ENCODE measurements at regions not wholly inside any gene's neighbourhood (a gene's known extent, or its start where the extent isn't known, plus 50 kb on each side); places are given as distances from the start of the nearest gene placed in this dataset.

DNA sequence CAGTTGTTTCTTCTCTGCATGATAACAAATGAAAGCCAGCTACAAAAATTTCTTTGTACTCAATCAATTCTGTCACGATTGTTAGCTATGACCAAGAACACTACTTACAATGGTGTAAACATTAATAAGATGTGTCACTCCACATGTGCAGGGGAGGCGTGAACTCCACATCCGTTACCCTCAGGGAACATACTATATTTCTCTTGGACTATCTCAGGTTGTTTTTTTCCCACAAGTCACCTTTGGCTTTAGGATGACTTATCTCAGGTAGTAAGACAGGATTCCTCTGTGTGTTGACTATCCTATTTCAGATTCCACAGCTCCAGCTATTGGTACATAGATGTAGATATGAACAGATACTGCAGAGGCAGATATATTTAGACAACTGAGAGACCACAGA, 423.3 kb upstream of the GRM7 start:
- H3K36me3 ChIP-seq (ENCODE audit: insufficient read depth, low read length), result no peaks in the 10 kb centered on the region
- POLR2A ChIA-PET, result no interaction called here
- H3K4me2 ChIP-seq (ENCODE audit: low read length), result no peak overlapping the region
- H3K9me3 ChIP-seq (ENCODE audit: low read length), result no peaks in the 10 kb centered on the region
- H3K4me3 ChIP-seq (ENCODE audit: low read depth, low read length, poor library complexity, severe bottlenecking), result no peak overlapping the region
- CTCF ChIA-PET (ENCODE audit: unreplicated experiment), result no interaction called here
- H3K79me2 ChIP-seq (ENCODE audit: insufficient read depth, low read depth, low read length), result no peaks in the 10 kb centered on the region
- no peak overlapping the region for H2AFZ ChIP-seq (ENCODE audit: low read length)
- H3K4me1 ChIP-seq (ENCODE audit: insufficient read depth, low read length, poor library complexity, severe bottlenecking), result no peaks in the 10 kb centered on the region
- H4K20me1 ChIP-seq (ENCODE audit: insufficient read depth, low read length), result no peaks in the 10 kb centered on the region
- TF ChIP-seq, protein P1, sequence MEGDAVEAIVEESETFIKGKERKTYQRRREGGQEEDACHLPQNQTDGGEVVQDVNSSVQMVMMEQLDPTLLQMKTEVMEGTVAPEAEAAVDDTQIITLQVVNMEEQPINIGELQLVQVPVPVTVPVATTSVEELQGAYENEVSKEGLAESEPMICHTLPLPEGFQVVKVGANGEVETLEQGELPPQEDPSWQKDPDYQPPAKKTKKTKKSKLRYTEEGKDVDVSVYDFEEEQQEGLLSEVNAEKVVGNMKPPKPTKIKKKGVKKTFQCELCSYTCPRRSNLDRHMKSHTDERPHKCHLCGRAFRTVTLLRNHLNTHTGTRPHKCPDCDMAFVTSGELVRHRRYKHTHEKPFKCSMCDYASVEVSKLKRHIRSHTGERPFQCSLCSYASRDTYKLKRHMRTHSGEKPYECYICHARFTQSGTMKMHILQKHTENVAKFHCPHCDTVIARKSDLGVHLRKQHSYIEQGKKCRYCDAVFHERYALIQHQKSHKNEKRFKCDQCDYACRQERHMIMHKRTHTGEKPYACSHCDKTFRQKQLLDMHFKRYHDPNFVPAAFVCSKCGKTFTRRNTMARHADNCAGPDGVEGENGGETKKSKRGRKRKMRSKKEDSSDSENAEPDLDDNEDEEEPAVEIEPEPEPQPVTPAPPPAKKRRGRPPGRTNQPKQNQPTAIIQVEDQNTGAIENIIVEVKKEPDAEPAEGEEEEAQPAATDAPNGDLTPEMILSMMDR (conservative IDR thresholded peaks at IDR 0.05; ENCODE audit: low read length), result no peak
- TF ChIP-seq EZH2phosphoT487 (IDR thresholded peaks at IDR 0.05; ENCODE audit: borderline replicate concordance, low read depth, low read length), result no peak
- no TSS peak for BruUV-seq (replicated peaks)
- intact Hi-C loops (cut with micrococcal nuclease; ENCODE audit: unreplicated experiment), result no loop called here
- H3K9me2 ChIP-seq (ENCODE audit: insufficient read depth, low read length), result no peaks in the 10 kb centered on the region
- no peak overlapping the region for H3K27ac ChIP-seq (ENCODE audit: low read depth, low read length, poor library complexity, severe bottlenecking)
- no peak for DNase-seq (ENCODE audit: low spot score)

DNA sequence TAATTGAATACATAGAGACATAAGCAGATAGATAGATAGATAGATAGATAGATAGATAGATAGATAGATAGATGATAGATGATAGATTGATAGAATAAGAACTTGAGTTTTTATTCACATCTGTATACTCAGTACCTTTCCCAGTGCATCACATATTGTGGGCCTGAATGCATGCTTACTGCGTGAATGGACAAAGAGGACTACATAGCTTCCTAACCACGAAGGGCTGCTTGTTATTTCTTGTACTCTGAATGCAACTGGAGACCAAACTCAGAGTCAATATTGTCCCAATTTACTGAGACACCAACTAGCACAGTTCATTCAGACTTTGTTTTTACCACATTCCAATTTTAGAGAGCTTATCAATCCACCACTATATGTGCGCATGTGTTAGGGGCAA, 422.9 kb upstream of the GRM7 start:
- no peak overlapping the region for H3K4me3 ChIP-seq (ENCODE audit: low read depth, low read length, poor library complexity, severe bottlenecking)
- no peak for DNase-seq (ENCODE audit: low spot score)
- no peaks in the 10 kb centered on the region for H3K4me1 ChIP-seq (ENCODE audit: insufficient read depth, low read length, poor library complexity, severe bottlenecking)
- H4K20me1 ChIP-seq (ENCODE audit: insufficient read depth, low read length), result no peaks in the 10 kb centered on the region
- no peaks in the 10 kb centered on the region for H3K9me3 ChIP-seq (ENCODE audit: low read length)
- intact Hi-C loops (cut with micrococcal nuclease; ENCODE audit: unreplicated experiment), result no loop called here
- no peak overlapping the region for H3K4me2 ChIP-seq (ENCODE audit: low read length)
- no peaks in the 10 kb centered on the region for H3K9me2 ChIP-seq (ENCODE audit: insufficient read depth, low read length)
- no peaks in the 10 kb centered on the region for H3K36me3 ChIP-seq (ENCODE audit: insufficient read depth, low read length)
- H2AFZ ChIP-seq (ENCODE audit: low read length), result no peak overlapping the region
- CTCF ChIA-PET (ENCODE audit: unreplicated experiment), result no interaction called here
- H3K79me2 ChIP-seq (ENCODE audit: insufficient read depth, low read depth, low read length), result no peaks in the 10 kb centered on the region
- POLR2A ChIA-PET, result no interaction called here
- no peak overlapping the region for H3K27ac ChIP-seq (ENCODE audit: low read depth, low read length, poor library complexity, severe bottlenecking)
- TF ChIP-seq, protein P1 (conservative IDR thresholded peaks at IDR 0.05; ENCODE audit: low read length), result no peak
- TF ChIP-seq EZH2phosphoT487 (IDR thresholded peaks at IDR 0.05; ENCODE audit: borderline replicate concordance, low read depth, low read length), result no peak
- BruUV-seq (replicated peaks), result no TSS peak

DNA sequence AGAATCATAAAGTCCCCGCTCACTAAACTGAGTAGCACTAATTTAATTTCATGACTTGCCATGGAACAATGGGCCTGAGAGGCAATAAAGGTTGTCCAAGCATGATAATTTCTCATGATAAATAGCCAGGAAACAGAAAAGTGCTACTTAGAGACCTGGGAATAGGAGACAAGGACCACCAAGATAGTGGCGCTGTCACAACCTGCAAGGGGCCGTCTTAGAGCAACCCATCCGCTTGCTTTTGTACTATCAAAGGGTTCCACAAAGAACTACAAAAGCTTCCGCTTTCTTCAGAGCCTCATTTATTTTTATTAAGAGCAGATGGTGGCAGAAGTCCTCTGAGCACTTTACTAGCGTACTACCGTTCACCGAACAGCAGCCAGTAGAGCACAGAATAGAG, 421.7 kb upstream of the GRM7 start:
- TF ChIP-seq, protein P1 (conservative IDR thresholded peaks at IDR 0.05; ENCODE audit: low read length), result no peak
- TF ChIP-seq EZH2phosphoT487 (IDR thresholded peaks at IDR 0.05; ENCODE audit: borderline replicate concordance, low read depth, low read length), result no peak
- Histone ChIP-seq H3K36me3 (ENCODE audit: insufficient read depth, low read length) (no peaks in the 10 kb centered on the region), H2AFZ (ENCODE audit: low read length) (no peak overlapping the region), H3K27ac (ENCODE audit: low read depth, low read length, poor library complexity, severe bottlenecking) (no peak overlapping the region), H3K9me3 (ENCODE audit: low read length) (no peaks in the 10 kb centered on the region), H3K9me2 (ENCODE audit: insufficient read depth, low read length) (no peaks in the 10 kb centered on the region), H3K4me3 (ENCODE audit: low read depth, low read length, poor library complexity, severe bottlenecking) (no peak overlapping the region), H3K4me2 (ENCODE audit: low read length) (no peak overlapping the region), H3K4me1 (ENCODE audit: insufficient read depth, low read length, poor library complexity, severe bottlenecking) (no peaks in the 10 kb centered on the region), H3K79me2 (ENCODE audit: insufficient read depth, low read depth, low read length) (no peaks in the 10 kb centered on the region), H4K20me1 (ENCODE audit: insufficient read depth, low read length) (no peaks in the 10 kb centered on the region)
- no TSS peak for BruUV-seq (replicated peaks)
- CTCF ChIA-PET (ENCODE audit: unreplicated experiment), result no interaction called here
- intact Hi-C loops (cut with micrococcal nuclease; ENCODE audit: unreplicated experiment), result no loop called here
- DNase-seq (ENCODE audit: low spot score), result no peak
- POLR2A ChIA-PET, result no interaction called here

Data from OCI-LY7 (cell line).